GM21619 (cell line): ENCODE measurements at regions not wholly inside any gene's neighbourhood (a gene's known extent, or its start where the extent isn't known, plus 50 kb on each side); places are given as distances from the start of the nearest gene placed in this dataset.

Experiments used
- ATAC-seq: cut with Tn5 transposase; IDR thresholded peaks from one replicate; pipeline ENCODE4 v1.9.1; 2021; ENCODE audit not compliant: unreplicated experiment

- ATAC-seq = no peak
Measured at GRCh38 chr12:82054566-82054965, 295.4 kb upstream of the PPFIA2 start.

GRCh38 chr12:82047446-82047845, 288.3 kb upstream of the PPFIA2 start:
- ATAC-seq = no peak

- ATAC-seq = no peak
Measured at GRCh38 chr12:82040987-82041743, 282.0 kb upstream of the PPFIA2 start.

DNA sequence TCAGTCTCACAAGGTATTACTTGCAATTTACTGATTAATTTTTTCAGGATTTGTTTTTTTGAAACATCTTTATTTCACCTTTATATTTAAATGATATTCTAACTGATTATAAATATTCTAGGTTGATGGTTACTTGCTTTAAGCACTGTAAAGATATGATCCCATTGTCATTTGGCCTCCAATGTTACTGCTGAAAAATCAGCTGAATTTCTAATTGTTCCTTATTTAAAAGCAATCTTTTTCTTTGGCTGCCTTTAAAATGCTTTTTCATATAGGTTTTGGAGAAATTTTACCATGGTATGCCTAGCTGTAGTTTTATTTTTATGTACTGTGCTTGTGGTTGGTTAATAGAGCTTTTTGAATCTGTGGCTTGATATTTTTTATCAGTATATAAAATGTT, 275.6 kb upstream of the PPFIA2 start:
- ATAC-seq = no peak

DNA sequence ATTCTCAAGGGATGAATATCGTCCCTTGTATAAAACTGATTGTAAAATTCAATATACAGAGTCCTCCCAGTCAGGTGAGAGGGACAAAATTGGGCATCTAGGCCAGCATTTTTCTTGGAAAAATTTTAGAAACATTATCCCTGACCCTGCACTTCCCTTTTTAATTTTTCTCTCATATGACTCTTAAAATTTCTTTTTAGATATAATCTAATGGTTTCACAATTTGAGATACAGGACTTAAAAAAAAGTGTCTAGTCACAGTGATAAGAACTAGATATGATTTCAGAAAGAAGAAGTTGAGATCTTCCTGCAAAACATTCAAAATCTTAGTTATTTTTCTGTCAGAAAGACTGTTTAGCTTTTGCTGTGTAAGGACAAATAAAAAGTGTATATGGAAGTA, 270.8 kb upstream of the PPFIA2 start:
- no peak for ATAC-seq

DNA sequence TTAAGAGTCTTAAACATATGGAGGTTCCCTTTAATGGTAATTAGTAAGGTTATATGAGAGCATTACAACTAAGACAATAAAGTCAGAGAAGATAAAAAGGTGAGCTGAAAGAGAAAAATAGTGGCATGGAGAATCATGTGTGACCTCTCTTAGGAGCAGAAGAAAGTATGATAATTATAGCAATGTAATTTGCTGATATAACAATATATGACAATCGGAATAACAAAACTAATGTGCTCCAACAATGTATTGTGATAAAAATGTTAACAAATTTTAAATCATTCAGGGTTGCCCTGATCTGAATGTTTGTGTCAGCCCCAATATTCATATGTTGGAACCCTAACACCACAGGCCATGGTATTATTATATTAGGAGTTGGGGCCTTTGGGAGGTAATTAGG, 269.6 kb upstream of the PPFIA2 start:
- no peak for ATAC-seq

DNA sequence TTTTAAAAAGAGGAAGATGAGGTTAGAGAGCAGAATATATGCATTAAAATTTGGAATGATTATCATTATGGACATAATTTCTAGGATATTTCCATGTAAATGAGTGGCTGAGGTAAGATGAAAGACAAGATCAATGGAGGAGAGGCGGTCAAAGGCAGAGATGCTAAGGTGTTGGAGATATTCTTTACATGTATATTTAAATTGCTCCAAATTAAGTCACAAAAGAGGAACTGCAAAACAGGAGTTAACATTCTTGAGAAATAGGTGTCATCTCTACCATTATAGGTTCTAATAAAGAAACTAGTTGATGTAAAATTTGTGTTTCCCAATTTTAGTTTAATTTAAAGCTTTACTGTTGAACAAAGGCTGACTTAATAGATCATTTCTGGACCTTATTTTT, 268.5 kb upstream of the PPFIA2 start:
- ATAC-seq = no peak

DNA sequence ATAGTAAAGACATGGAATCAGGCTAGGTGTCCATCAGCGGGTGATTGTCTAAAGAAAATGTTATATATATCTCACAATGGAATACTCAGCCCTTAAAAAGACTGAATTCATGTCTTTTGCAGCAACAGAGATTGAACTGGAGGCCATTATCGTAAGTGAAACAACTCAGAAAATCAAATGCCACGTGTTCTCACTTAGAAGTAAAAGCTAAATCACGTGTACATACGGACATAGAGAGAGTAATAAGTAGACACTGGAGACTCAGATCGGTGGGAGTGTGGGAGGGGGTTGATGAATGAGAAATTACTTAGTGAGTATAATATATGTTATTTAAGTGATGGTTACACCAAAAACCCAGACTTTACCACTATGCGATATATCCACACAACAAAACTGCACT, 266.3 kb upstream of the PPFIA2 start:
- no peak for ATAC-seq

GRCh38 chr12:82019533-82019932, 260.4 kb upstream of the PPFIA2 start:
- no peak for ATAC-seq

DNA sequence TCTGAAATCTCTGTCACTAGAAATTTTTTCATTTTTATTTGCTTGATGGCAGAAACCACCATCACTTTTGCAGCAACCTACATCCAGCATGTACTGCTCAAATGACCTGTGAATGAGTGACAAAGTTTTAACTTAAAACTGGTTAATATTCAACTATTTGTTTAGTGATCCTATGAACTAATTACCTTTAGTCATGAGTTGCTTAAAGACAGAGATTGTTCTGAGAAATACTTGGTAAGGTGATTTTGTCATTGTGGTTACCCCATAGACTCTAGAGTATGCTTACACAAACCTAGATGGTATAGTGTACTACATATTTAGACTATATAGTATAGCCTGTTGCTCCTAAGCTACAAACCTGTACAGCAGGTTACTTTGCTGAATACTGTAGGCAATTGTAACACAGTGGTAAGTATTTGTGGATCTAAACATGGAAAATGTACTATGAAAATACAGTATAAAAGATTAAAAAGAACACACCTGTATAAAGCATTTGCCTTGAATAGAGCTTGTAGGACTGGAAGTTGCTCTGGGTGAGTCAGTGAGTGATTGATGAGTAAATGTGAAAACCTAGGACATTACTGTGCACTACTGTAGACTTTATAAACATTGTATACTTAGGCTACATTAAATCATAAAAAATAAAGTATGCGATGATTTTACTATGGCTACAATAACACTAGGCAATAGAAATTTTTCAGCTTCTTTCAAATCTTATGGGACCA, 256.6 kb upstream of the PPFIA2 start:
- ATAC-seq = peak; percentile 97

DNA sequence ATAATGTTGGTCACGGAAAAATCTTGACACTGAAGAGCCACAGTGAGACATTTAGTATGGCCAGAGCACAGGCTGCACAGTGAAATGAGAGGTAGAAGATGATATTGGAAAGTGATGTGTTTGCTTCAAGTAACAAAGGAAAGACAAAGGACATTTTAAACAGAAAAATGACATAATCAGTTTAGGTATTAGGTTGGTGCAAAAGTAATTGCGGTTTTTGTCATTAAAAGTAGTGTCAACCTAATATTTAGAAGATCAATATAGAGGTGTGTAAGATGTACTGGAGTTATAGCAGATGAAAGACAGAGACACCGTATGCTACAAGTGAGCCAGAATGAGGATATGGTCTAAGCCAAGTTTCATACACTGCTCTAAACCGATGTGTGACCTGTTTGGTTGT, 253.0 kb upstream of the PPFIA2 start:
- no peak for ATAC-seq

GRCh38 chr12:82009524-82009923, 250.4 kb upstream of the PPFIA2 start:
- no peak for ATAC-seq

- no peak for ATAC-seq
Measured at GRCh38 chr12:82008251-82008650, 249.1 kb upstream of the PPFIA2 start.

DNA sequence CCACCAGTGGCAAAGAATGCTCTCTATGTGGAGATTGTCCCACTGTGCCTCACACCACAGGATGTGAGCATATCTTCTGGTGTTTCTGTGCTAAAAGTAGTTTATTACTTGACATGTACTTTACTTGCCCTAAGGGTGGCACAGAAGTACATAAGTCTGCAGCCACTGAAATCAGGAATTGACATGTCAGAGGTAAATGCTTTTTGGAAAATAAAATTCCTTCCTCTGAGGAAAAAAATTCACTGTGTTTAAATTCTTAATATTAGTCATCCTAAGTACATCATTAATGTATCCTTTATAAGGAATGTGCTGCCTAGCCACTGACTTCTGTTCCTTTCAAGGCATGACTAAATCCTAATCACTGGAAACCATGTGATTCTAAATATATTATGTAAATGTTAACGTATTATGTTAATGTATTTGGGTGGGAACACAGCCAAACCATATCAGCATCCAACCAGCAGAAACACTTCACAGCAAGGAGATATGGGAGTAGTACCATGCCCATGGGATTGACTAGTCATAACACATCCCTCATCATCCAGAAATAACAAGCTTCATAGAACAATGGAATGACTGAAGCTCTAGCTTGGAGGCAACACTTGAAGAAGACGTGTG, 239.7 kb upstream of the PPFIA2 start:
- no peak for ATAC-seq

GRCh38 chr12:81992461-81992860, 233.3 kb upstream of the PPFIA2 start:
- no peak for ATAC-seq

DNA sequence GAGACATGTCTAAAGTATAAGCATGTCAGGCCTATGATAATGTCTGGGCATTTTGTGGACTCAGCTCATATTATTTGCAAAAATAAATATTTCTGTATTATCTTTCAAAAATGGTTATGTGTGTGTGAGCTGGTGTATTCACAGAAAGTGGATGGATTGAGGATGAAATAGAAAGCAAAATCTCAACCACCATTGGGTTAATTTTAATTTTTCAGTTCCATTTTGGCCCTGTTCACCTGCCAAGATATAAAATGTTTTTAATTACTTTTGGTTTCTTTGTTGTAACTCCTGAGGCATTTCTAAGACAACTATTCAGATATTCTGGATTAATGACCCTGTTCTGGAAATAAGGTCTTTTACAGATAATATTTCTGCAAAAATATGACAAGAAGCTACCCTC, 232.7 kb upstream of the PPFIA2 start:
- ATAC-seq = no peak

DNA sequence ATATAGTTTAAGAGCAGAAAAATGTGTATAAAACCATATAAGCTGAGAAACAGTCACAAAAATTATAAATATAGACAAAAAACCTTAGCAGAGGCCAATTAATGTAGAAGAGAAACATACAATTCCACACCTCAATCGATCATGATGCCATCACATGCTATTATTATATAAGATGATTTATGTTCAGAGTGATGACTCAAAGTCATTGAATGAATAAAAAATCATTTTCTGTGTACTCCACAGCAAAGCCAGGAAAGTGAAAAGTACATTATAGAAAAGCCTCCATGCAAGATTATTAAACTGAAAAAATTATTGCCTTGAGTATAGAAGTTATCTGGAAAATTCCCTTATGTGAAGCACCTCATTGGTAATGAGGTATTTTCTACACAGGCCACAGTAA, 229.2 kb upstream of the PPFIA2 start:
- no peak for ATAC-seq

GRCh38 chr12:81987371-81987770, 228.2 kb upstream of the PPFIA2 start:
- ATAC-seq = no peak

GRCh38 chr12:81976661-81977060, 217.5 kb upstream of the PPFIA2 start:
- no peak for ATAC-seq

GRCh38 chr12:81974762-81975161, 215.6 kb upstream of the PPFIA2 start:
- ATAC-seq = no peak

DNA sequence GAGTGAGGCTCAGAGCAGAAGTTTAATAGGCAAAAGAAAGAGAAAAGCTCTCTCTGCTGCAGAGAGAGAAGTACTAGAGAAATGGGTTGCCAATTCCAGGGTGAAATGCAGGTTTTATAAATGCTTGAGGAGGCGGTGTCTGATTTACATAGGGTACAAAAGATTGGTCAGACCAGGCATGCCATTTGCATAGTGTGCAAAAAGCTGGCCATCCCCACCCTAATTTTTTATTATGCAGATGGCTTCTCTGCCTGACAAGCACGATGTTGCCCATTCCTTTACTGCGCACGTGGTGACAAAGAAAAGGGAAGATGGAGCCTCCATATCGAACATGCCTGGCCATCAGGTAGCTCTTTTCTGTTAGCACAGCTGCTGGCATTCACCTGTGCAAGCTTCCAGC, 209.3 kb upstream of the PPFIA2 start:
- ATAC-seq = no peak

DNA sequence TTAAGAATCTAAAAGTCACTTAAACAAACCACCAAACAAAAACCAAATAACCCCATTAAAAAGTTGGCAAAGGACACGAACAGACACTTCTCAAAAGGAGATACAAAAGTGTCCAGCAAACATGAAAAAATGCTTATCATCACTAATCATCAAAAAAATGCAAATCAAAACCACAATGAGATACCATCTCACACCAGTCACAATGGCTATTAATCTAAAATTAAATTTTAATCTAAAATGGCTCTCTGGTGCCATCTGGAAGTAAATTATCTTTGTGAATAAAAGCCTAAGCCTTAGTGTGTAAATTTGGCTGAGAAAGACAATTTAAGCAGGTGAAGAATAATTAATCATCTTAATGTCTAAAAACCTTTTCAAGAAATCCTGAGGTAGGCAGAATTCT, 204.5 kb upstream of the PPFIA2 start:
- no peak for ATAC-seq
